ENCODE measurements at regions not wholly inside any gene's neighbourhood (a gene's known extent, or its start where the extent isn't known, plus 50 kb on each side); places are given as distances from the start of the nearest gene placed in this dataset.

GRCh38 chrX:135649029-135649428 lies 64.4 kb upstream of the CT45A1 start:
- no peak for TF ChIP-seq RAD21 (IDR thresholded peaks at IDR 0.05; ENCODE audit: low read depth)
- TF ChIP-seq MAX (IDR thresholded peaks at IDR 0.05), result no peak
- TF ChIP-seq REST (IDR thresholded peaks at IDR 0.05; ENCODE audit: low read depth), result no peak
- no peak for TF ChIP-seq CREB1 (IDR thresholded peaks at IDR 0.05; ENCODE audit: low read depth)
- no peak for TF ChIP-seq TAF1 (IDR thresholded peaks at IDR 0.05; ENCODE audit: low read depth)
- TF ChIP-seq EGR1 (IDR thresholded peaks at IDR 0.05), result no peak
- TF ChIP-seq YY1 (IDR thresholded peaks at IDR 0.05; ENCODE audit: low read depth), result no peak
- TF ChIP-seq EP300 (IDR thresholded peaks at IDR 0.05; ENCODE audit: borderline replicate concordance), result no peak
- no peak for TF ChIP-seq TEAD4 (IDR thresholded peaks at IDR 0.05)
- TF ChIP-seq ZBTB7A (IDR thresholded peaks at IDR 0.05; ENCODE audit: low read depth), result no peak
- TF ChIP-seq CEBPB (IDR thresholded peaks at IDR 0.05), result no peak
- no peak for TF ChIP-seq USF1 (IDR thresholded peaks at IDR 0.05)

Data from Ishikawa (cell line).